GM18519 (cell line): ENCODE measurements at regions not wholly inside any gene's neighbourhood (a gene's known extent, or its start where the extent isn't known, plus 50 kb on each side); places are given as distances from the start of the nearest gene placed in this dataset.
"Not testable (repeated sequence)": the region's sequence is repeated elsewhere in the genome, so short reads cannot be mapped to it uniquely, and the experiment has no call there.

Experiments
- ATAC-seq: cut with Tn5 transposase; IDR thresholded peaks from one replicate; pipeline ENCODE4 v1.9.1; 2021; ENCODE audit warnings: mild to moderate bottlenecking, moderate library complexity; ENCODE audit not compliant: unreplicated experiment, low FRiP score

GRCh38 chr14:106626469-106626868, 1100.1 kb downstream of the TMEM121 start:
- ATAC-seq: not testable (repeated sequence)

- not testable (repeated sequence) for ATAC-seq
These were observed 1100.7 kb downstream of the TMEM121 start for GRCh38 chr14:106626942-106627588.

- no peak for ATAC-seq
These were observed 1105.5 kb downstream of the TMEM121 start for GRCh38 chr14:106631879-106632278.

DNA sequence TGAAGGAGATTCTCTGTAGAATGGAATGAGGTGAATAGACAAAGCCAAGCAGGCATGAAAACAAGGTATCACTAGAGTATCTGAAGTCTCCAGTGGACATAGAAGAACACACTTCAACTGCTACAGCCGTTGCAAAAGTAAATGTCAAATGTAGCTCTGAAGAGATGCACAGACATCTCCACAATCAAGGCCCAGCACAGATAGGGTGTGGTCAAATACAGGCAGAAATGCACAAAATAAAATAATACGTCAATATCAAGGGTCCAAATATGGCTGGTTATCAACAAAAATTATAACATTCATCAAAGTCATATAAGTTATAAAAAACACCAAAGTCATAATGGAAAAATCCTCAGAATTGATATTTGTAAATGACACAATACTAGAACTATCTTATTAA, 1107.3 kb downstream of the TMEM121 start:
- no peak for ATAC-seq

DNA sequence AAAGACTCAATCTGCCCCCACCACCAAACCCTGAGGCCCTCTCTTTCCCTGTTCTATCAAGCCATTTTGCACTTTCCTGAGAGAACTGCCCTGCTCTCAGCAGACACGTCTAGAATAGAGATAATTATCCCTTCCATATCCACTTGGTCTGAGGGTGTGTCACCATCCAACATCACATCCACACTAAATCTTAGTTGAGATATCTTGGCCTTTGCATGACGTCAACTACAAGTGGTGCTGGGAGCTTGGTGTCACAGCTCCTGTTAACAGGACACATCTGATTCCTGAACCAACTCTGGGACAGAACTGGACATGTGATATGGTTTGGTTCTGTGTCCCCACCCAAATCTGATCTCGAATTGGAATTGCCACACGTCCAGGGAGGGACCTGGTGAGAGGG, 1109.2 kb downstream of the TMEM121 start:
- no peak for ATAC-seq

DNA sequence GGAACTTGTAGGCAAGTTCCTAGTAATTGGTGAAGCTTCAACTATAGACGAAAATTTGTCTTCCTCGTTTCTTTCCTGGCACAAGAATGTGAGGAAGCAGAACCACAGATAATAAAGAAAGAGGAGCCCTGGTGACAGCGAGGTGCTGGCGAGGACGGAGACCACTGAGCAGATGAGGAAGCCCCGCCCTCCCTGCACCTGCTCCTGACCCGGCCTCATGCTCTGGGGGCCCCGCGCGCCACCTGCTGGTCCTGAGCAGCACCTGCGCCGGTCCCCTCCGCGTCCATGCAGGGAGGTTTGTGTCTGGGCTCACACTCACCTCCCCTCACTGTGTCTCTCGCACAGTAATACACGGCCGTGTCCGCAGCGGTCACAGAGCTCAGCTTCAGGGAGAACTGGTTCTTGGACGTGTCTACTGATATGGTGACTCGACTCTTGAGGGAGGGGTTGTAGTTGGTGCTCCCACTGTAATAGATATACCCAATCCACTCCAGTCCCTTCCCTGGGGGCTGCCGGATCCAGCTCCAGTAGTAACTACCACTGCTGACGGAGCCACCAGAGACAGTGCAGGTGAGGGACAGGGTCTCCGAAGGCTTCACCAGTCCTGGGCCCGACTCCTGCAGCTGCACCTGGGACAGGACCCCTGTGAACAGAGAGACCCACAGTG, 1112.5 kb downstream of the TMEM121 start:
- not testable (repeated sequence) for ATAC-seq

DNA sequence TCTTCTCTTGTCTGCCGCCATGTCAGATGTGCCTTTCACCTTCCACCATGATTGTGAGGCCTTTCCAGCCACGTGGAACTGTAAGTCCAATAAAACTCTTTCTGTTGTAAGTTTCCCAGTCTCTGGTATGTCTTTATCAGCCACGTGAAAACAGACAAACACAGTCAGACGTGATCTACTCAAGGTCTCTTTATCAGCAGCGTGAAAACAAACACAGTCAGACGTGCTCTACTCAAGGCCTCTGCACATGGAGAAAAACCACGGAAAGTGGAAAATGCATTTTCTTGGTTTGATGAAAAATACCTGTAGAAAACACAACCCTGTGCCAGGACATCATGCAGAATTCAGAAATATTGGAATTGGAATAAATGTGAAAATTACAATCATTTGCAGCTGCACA, 1115.7 kb downstream of the TMEM121 start:
- ATAC-seq: no peak

GRCh38 chr14:106642971-106643370, 1116.6 kb downstream of the TMEM121 start:
- not testable (repeated sequence) for ATAC-seq

DNA sequence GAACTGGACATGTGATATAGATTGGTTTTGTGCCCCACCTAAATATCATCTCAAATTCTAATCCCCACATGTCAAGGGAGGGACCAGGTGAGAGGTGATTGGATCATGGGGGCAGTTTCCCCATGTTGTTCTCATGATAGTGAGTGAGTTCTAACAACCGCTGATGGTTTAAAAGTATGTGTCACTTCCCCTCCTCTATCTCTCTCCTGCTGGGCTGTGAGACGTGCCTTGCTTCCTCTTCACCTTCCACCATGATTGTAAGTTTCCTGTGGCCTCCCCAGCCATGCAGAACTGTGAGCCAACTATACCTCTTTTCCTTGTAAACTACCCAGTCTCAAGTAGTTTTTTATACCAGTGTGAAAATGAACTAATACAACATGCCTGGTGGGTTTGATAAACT, 1122.5 kb downstream of the TMEM121 start:
- not testable (repeated sequence) for ATAC-seq

- no peak for ATAC-seq
These were observed 1124.6 kb downstream of the TMEM121 start for GRCh38 chr14:106651016-106651415.

DNA sequence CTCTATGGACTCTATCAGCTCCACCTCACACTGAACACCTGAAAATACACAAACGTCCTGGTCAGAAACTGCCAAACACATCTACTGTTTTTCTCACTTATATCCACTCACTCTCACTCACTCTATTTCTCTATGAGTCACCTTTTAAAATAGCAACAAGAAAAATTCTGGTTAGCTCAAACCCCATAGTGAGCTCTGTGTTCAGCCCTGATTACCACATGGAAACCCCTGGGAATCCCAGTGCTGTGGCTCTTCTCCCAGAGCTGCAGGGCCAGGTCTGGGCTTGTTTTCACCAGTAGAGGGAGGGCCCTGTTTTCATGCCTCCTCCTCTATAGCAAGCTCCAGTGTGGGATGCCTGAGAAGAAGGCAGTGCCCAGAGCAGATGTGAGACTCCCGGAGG, 1126.1 kb downstream of the TMEM121 start:
- no peak for ATAC-seq

GRCh38 chr14:106657460-106657859, 1131.1 kb downstream of the TMEM121 start:
- no peak for ATAC-seq

GRCh38 chr14:106658066-106658860, 1131.9 kb downstream of the TMEM121 start:
- not testable (repeated sequence) for ATAC-seq

- ATAC-seq: not testable (repeated sequence)
These were observed 1135.2 kb downstream of the TMEM121 start for GRCh38 chr14:106661561-106661960.

- no peak for ATAC-seq
These were observed 1136.7 kb downstream of the TMEM121 start for GRCh38 chr14:106662936-106663550.

DNA sequence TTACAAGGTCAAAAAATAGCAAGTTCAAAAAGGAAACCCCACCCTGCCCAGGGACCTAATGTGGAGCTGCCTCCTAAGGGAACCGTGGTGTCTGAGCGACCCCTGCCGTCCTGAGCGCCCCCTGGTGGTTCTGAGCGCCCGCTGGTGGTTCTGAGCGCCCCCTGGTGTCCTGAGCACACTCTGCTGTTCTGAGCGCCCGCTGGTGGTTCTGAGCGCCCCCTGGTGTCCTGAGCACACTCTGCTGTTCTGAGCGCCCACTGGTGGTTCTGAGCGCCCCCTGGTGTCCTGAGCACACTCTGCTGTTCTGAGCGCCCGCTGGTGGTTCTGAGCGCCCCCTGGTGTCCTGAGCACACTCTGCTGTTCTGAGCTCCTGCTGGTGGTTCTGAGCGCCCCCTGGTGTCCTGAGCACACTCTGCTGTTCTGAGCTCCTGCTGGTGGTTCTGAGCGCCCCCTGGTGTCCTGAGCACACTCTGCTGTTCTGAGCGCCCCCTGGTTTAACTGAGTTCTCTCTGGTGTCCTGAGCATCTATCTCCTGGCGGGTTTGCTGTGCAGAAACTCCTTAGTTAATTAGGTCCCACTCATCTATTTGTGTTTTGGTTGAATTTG, 1137.5 kb downstream of the TMEM121 start:
- not testable (repeated sequence) for ATAC-seq

GRCh38 chr14:106665814-106666213, 1139.4 kb downstream of the TMEM121 start:
- no peak for ATAC-seq

- ATAC-seq: no peak
These were observed 1140.0 kb downstream of the TMEM121 start for GRCh38 chr14:106666341-106666740.

DNA sequence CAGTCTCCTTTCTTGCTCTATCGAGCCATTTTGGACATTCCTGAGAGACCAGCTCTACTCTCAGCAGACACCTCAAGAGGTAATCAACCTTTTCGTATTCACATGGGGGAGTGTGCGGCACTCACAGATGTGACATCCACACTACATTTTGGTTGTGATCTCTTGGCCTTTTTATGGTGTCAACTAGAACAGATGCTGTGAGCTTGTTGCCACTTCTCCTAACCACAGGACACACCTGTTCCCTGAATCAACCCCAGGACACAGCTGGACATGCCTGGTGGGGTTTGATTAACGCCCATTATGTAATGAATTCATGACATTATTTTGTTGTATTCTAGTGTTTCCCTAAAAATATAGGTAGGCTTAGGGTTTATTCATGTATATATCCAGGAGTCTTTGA, 1143.6 kb downstream of the TMEM121 start:
- ATAC-seq: no peak

GRCh38 chr14:106674093-106674492, 1147.7 kb downstream of the TMEM121 start:
- not testable (repeated sequence) for ATAC-seq
